ENCODE measurements at regions not wholly inside any gene's neighbourhood (a gene's known extent, or its start where the extent isn't known, plus 50 kb on each side); places are given as distances from the start of the nearest gene placed in this dataset.

- Histone ChIP-seq H3K9me3 (no peaks in the 10 kb centered on the region), H3K27me3 (ENCODE audit: low read depth) (no peaks in the 10 kb centered on the region), H3K4me1 (peaks cover 1% of the 10 kb centered on the region), H3K36me3 (no peaks in the 10 kb centered on the region), H3K27ac (no peak overlapping the region), H3K4me3 (no peak overlapping the region)
- intact Hi-C loops (cut with DNase I) = no loop called here
- no peak for TF ChIP-seq CTCF (IDR thresholded peaks at IDR 0.05)
- ATAC-seq (no peak), DNase-seq (no peak)
These were observed 164.4 kb upstream of the PLXNC1 start for GRCh38 chr12:93984005-93984404.

- intact Hi-C loops (cut with DNase I) = no loop called here
- ATAC-seq (no peak), DNase-seq (no peak)
- H3K27me3 ChIP-seq (ENCODE audit: low read depth) = no peaks in the 10 kb centered on the region
- H3K4me1 ChIP-seq = no peaks in the 10 kb centered on the region
- no peaks in the 10 kb centered on the region for H3K9me3 ChIP-seq
- no peaks in the 10 kb centered on the region for H3K36me3 ChIP-seq
- no peak for TF ChIP-seq CTCF (IDR thresholded peaks at IDR 0.05)
- no peak overlapping the region for H3K27ac ChIP-seq
- H3K4me3 ChIP-seq = no peak overlapping the region
These were observed 158.4 kb upstream of the PLXNC1 start for GRCh38 chr12:93989949-93990348.

- DNase-seq (no peak), ATAC-seq (peak in 1 of 2 donors; percentile 30)
- Histone ChIP-seq H3K4me1 (no peaks in the 10 kb centered on the region), H3K4me3 (no peak overlapping the region), H3K27me3 (ENCODE audit: low read depth) (no peaks in the 10 kb centered on the region), H3K27ac (no peak overlapping the region), H3K36me3 (no peaks in the 10 kb centered on the region), H3K9me3 (no peaks in the 10 kb centered on the region)
- no peak for TF ChIP-seq CTCF (IDR thresholded peaks at IDR 0.05)
- intact Hi-C loops (cut with DNase I) = no loop called here
These were observed 157.3 kb upstream of the PLXNC1 start for GRCh38 chr12:93990832-93991803.

- TF ChIP-seq CTCF (IDR thresholded peaks at IDR 0.05) = no peak
- H3K27ac ChIP-seq = no peak overlapping the region
- H3K4me3 ChIP-seq = no peak overlapping the region
- H3K9me3 ChIP-seq = no peaks in the 10 kb centered on the region
- no peaks in the 10 kb centered on the region for H3K27me3 ChIP-seq (ENCODE audit: low read depth)
- no peaks in the 10 kb centered on the region for H3K36me3 ChIP-seq
- intact Hi-C loops (cut with DNase I) = no loop called here
- DNase-seq (no peak), ATAC-seq (no peak)
- H3K4me1 ChIP-seq = no peaks in the 10 kb centered on the region
These were observed 156.4 kb upstream of the PLXNC1 start for GRCh38 chr12:93991829-93992461.

- no peak overlapping the region for H3K27ac ChIP-seq
- no peak overlapping the region for H3K4me3 ChIP-seq
- no peaks in the 10 kb centered on the region for H3K4me1 ChIP-seq
- ATAC-seq (no peak), DNase-seq (no peak)
- H3K27me3 ChIP-seq (ENCODE audit: low read depth) = no peaks in the 10 kb centered on the region
- no peaks in the 10 kb centered on the region for H3K36me3 ChIP-seq
- no peak for TF ChIP-seq CTCF (IDR thresholded peaks at IDR 0.05)
- H3K9me3 ChIP-seq = no peaks in the 10 kb centered on the region
- intact Hi-C loops (cut with DNase I) = no loop called here
These were observed 153.7 kb upstream of the PLXNC1 start for GRCh38 chr12:93994721-93995120.
